Omental fat pad (tissue), 3 donors: ENCODE measurements at regions not wholly inside any gene's neighbourhood (a gene's known extent, or its start where the extent isn't known, plus 50 kb on each side); places are given as distances from the start of the nearest gene placed in this dataset.
"Not testable (repeated sequence)": the region's sequence is repeated elsewhere in the genome, so short reads cannot be mapped to it uniquely, and the experiment has no call there.

ENCODE experiments used
- ATAC-seq: fragments of 150-250 bp; one replicate; pipeline ENCODE4 v1.9.1; 2016; ENCODE audit warnings: mild to moderate bottlenecking, moderate library complexity; ENCODE audit not compliant: low FRiP score
- DNase-seq: peaks from one replicate; pipeline ENCODE4 v3.0.0-alpha.2; 2019; ENCODE audit warnings: low spot score
- CTCF ChIP-seq, 3 donors: fragments of 450-650 bp; IDR thresholded peaks; one replicate each; pipeline ENCODE4 v1.5.1; 2016 to 2017; ENCODE audit warnings: antibody characterized with exemption in 3 of 3, mild to moderate bottlenecking in 3 of 3, moderate library complexity in 2 of 3

GRCh38 chr12:90816353-90817089 lies 138.5 kb downstream of the CCER1 start:
- TF ChIP-seq CTCF (IDR thresholded peaks at IDR 0.05): no peak
- DNase-seq (no peak), ATAC-seq (no peak)

- DNase-seq (no peak), ATAC-seq (no peak)
- TF ChIP-seq CTCF (IDR thresholded peaks at IDR 0.05): no peak
Measured at GRCh38 chr12:90809940-90810339, 145.0 kb downstream of the CCER1 start.

- no peak for TF ChIP-seq CTCF (IDR thresholded peaks at IDR 0.05)
- ATAC-seq: no peak
- no peak for DNase-seq
Measured at GRCh38 chr12:90808568-90808967, 146.4 kb downstream of the CCER1 start.

GRCh38 chr12:90802727-90803126 lies 152.2 kb downstream of the CCER1 start:
- ATAC-seq (no peak), DNase-seq (no peak)
- TF ChIP-seq CTCF (IDR thresholded peaks at IDR 0.05): no peak

GRCh38 chr12:90801776-90802175 lies 153.2 kb downstream of the CCER1 start:
- ATAC-seq (no peak), DNase-seq (no peak)
- TF ChIP-seq CTCF (IDR thresholded peaks at IDR 0.05): no peak

GRCh38 chr12:90794212-90794611 lies 160.8 kb downstream of the CCER1 start:
- ATAC-seq (no peak), DNase-seq (no peak)
- TF ChIP-seq CTCF (IDR thresholded peaks at IDR 0.05): no peak

- not testable (repeated sequence) for DNase-seq, ATAC-seq
Measured at GRCh38 chr12:90792718-90793117, 162.3 kb downstream of the CCER1 start.
